SJCRH30 (cell line): ENCODE measurements at regions not wholly inside any gene's neighbourhood (a gene's known extent, or its start where the extent isn't known, plus 50 kb on each side); places are given as distances from the start of the nearest gene placed in this dataset.

Experiments used
- DNase-seq, 2 experiments: peaks; one replicate each; pipeline ENCODE4 v3.0.0-alpha.2; 2015 to 2020
- H3K27ac ChIP-seq: fragments of 250-450 bp; sonication (Bioruptor Pico); 2 replicates; pipeline ENCODE4 v1.5.1; 2020; ENCODE audit warnings: mild to moderate bottlenecking, moderate library complexity
- H3K27me3 ChIP-seq: fragments of 250-450 bp; sonication (Bioruptor Pico); 2 replicates; pipeline ENCODE4 v1.5.1; 2020; ENCODE audit warnings: mild to moderate bottlenecking, moderate library complexity
- H3K36me3 ChIP-seq: fragments of 250-450 bp; sonication (Bioruptor Pico); 2 replicates; pipeline ENCODE4 v1.5.1; 2020; ENCODE audit warnings: mild to moderate bottlenecking, moderate library complexity
- H3K4me1 ChIP-seq: fragments of 250-450 bp; sonication (Bioruptor Pico); 2 replicates; pipeline ENCODE4 v1.5.1; 2020; ENCODE audit warnings: mild to moderate bottlenecking, moderate library complexity
- H3K4me3 ChIP-seq: fragments of 250-450 bp; sonication (Bioruptor Pico); 2 replicates; pipeline ENCODE4 v1.5.1; 2020; ENCODE audit warnings: mild to moderate bottlenecking, moderate library complexity
- H3K9me3 ChIP-seq: fragments of 250-450 bp; sonication (Bioruptor Pico); replicated peaks from 2 replicates; pipeline ENCODE4 v1.5.1; 2020; ENCODE audit warnings: mild to moderate bottlenecking, moderate library complexity

- peak; percentile 27 to 67 for DNase-seq
- Histone ChIP-seq H3K27ac (no peak overlapping the region), H3K27me3 (no peaks in the 10 kb centered on the region), H3K4me1 (no peaks in the 10 kb centered on the region), H3K36me3 (no peaks in the 10 kb centered on the region), H3K4me3 (no peak overlapping the region), H3K9me3 (no peaks in the 10 kb centered on the region)
Observed at GRCh38 chr4:180828455-180829018, 1414.7 kb upstream of the TENM3 start.

GRCh38 chr4:180832073-180832472, 1411.1 kb upstream of the TENM3 start:
- no peak overlapping the region for H3K4me3 ChIP-seq
- H3K4me1 ChIP-seq, result no peaks in the 10 kb centered on the region
- H3K27ac ChIP-seq, result no peak overlapping the region
- no peak for DNase-seq
- no peaks in the 10 kb centered on the region for H3K9me3 ChIP-seq
- no peaks in the 10 kb centered on the region for H3K36me3 ChIP-seq
- no peaks in the 10 kb centered on the region for H3K27me3 ChIP-seq

GRCh38 chr4:180840142-180840541, 1403.1 kb upstream of the TENM3 start:
- H3K36me3 ChIP-seq, result no peaks in the 10 kb centered on the region
- H3K4me3 ChIP-seq, result no peak overlapping the region
- H3K4me1 ChIP-seq, result no peaks in the 10 kb centered on the region
- H3K9me3 ChIP-seq, result no peaks in the 10 kb centered on the region
- H3K27ac ChIP-seq, result no peak overlapping the region
- no peaks in the 10 kb centered on the region for H3K27me3 ChIP-seq
- no peak for DNase-seq

- no peak overlapping the region for H3K27ac ChIP-seq
- DNase-seq, result no peak
- no peaks in the 10 kb centered on the region for H3K9me3 ChIP-seq
- H3K4me3 ChIP-seq, result no peak overlapping the region
- no peaks in the 10 kb centered on the region for H3K27me3 ChIP-seq
- H3K36me3 ChIP-seq, result no peaks in the 10 kb centered on the region
- H3K4me1 ChIP-seq, result no peaks in the 10 kb centered on the region
Observed at GRCh38 chr4:180850318-180850940, 1392.8 kb upstream of the TENM3 start.

- Histone ChIP-seq H3K4me3 (no peak overlapping the region), H3K27ac (no peak overlapping the region), H3K36me3 (no peaks in the 10 kb centered on the region), H3K4me1 (no peaks in the 10 kb centered on the region), H3K27me3 (no peaks in the 10 kb centered on the region), H3K9me3 (no peaks in the 10 kb centered on the region)
- peak; percentile 5 to 47 for DNase-seq
Observed at GRCh38 chr4:180852738-180853137, 1390.5 kb upstream of the TENM3 start.

GRCh38 chr4:180855184-180855583, 1388.0 kb upstream of the TENM3 start:
- no peaks in the 10 kb centered on the region for H3K9me3 ChIP-seq
- no peak for DNase-seq
- H3K4me3 ChIP-seq, result no peak overlapping the region
- no peaks in the 10 kb centered on the region for H3K4me1 ChIP-seq
- no peaks in the 10 kb centered on the region for H3K36me3 ChIP-seq
- H3K27me3 ChIP-seq, result no peaks in the 10 kb centered on the region
- H3K27ac ChIP-seq, result no peak overlapping the region

- DNase-seq, result no peak
- H3K4me1 ChIP-seq, result no peaks in the 10 kb centered on the region
- H3K27me3 ChIP-seq, result no peaks in the 10 kb centered on the region
- no peak overlapping the region for H3K4me3 ChIP-seq
- H3K9me3 ChIP-seq, result no peaks in the 10 kb centered on the region
- no peak overlapping the region for H3K27ac ChIP-seq
- H3K36me3 ChIP-seq, result no peaks in the 10 kb centered on the region
Observed at GRCh38 chr4:180860089-180860720, 1383.0 kb upstream of the TENM3 start.

GRCh38 chr4:180861651-180862050, 1381.6 kb upstream of the TENM3 start:
- H3K4me3 ChIP-seq, result no peak overlapping the region
- H3K9me3 ChIP-seq, result no peaks in the 10 kb centered on the region
- H3K27ac ChIP-seq, result no peak overlapping the region
- H3K36me3 ChIP-seq, result no peaks in the 10 kb centered on the region
- no peaks in the 10 kb centered on the region for H3K4me1 ChIP-seq
- H3K27me3 ChIP-seq, result no peaks in the 10 kb centered on the region
- DNase-seq, result no peak

- Histone ChIP-seq H3K27me3 (no peaks in the 10 kb centered on the region), H3K36me3 (no peaks in the 10 kb centered on the region), H3K4me1 (no peaks in the 10 kb centered on the region), H3K9me3 (no peaks in the 10 kb centered on the region), H3K4me3 (no peak overlapping the region), H3K27ac (no peak overlapping the region)
- DNase-seq, result no peak
Observed at GRCh38 chr4:180866933-180867643, 1376.1 kb upstream of the TENM3 start.

- H3K27ac ChIP-seq, result no peak overlapping the region
- no peak for DNase-seq
- H3K36me3 ChIP-seq, result no peaks in the 10 kb centered on the region
- H3K4me3 ChIP-seq, result no peak overlapping the region
- no peaks in the 10 kb centered on the region for H3K4me1 ChIP-seq
- H3K9me3 ChIP-seq, result no peaks in the 10 kb centered on the region
- no peaks in the 10 kb centered on the region for H3K27me3 ChIP-seq
Observed at GRCh38 chr4:180870623-180871022, 1372.6 kb upstream of the TENM3 start.

GRCh38 chr4:180898305-180898704, 1344.9 kb upstream of the TENM3 start:
- Histone ChIP-seq H3K4me1 (no peaks in the 10 kb centered on the region), H3K4me3 (no peak overlapping the region), H3K36me3 (no peaks in the 10 kb centered on the region), H3K27ac (no peak overlapping the region), H3K27me3 (no peaks in the 10 kb centered on the region), H3K9me3 (no peaks in the 10 kb centered on the region)
- DNase-seq, result no peak

GRCh38 chr4:180900781-180901180, 1342.4 kb upstream of the TENM3 start:
- H3K4me3 ChIP-seq, result no peak overlapping the region
- H3K4me1 ChIP-seq, result no peaks in the 10 kb centered on the region
- no peaks in the 10 kb centered on the region for H3K27me3 ChIP-seq
- no peaks in the 10 kb centered on the region for H3K36me3 ChIP-seq
- no peak for DNase-seq
- H3K9me3 ChIP-seq, result no peaks in the 10 kb centered on the region
- no peak overlapping the region for H3K27ac ChIP-seq

GRCh38 chr4:180909279-180909678, 1333.9 kb upstream of the TENM3 start:
- no peaks in the 10 kb centered on the region for H3K36me3 ChIP-seq
- no peaks in the 10 kb centered on the region for H3K4me1 ChIP-seq
- no peaks in the 10 kb centered on the region for H3K9me3 ChIP-seq
- no peak overlapping the region for H3K4me3 ChIP-seq
- no peaks in the 10 kb centered on the region for H3K27me3 ChIP-seq
- no peak overlapping the region for H3K27ac ChIP-seq
- DNase-seq, result peak in 1 of 2 experiments; percentile 47

- DNase-seq, result no peak
- no peaks in the 10 kb centered on the region for H3K36me3 ChIP-seq
- no peak overlapping the region for H3K27ac ChIP-seq
- H3K4me3 ChIP-seq, result no peak overlapping the region
- no peaks in the 10 kb centered on the region for H3K27me3 ChIP-seq
- no peaks in the 10 kb centered on the region for H3K9me3 ChIP-seq
- H3K4me1 ChIP-seq, result no peaks in the 10 kb centered on the region
Observed at GRCh38 chr4:180913750-180914149, 1329.5 kb upstream of the TENM3 start.

- Histone ChIP-seq H3K4me1 (0 out of 2 replicates have a peak, but pooled peaks cover 6% of the 10 kb centered on the region), H3K27me3 (no peaks in the 10 kb centered on the region), H3K27ac (no peak overlapping the region), H3K9me3 (no peaks in the 10 kb centered on the region), H3K36me3 (no peaks in the 10 kb centered on the region), H3K4me3 (no peak overlapping the region)
- no peak for DNase-seq
Observed at GRCh38 chr4:180923486-180923885, 1319.7 kb upstream of the TENM3 start.
